Stimulated activated CD8-positive, alpha-beta memory T cell treated with anti-CD3 and anti-CD28 coated beads, Interleukin-2, amount 100 ng/mL, for 1 hour (primary cell): ENCODE measurements at regions not wholly inside any gene's neighbourhood (a gene's known extent, or its start where the extent isn't known, plus 50 kb on each side); places are given as distances from the start of the nearest gene placed in this dataset.
"Not testable (repeated sequence)": the region's sequence is repeated elsewhere in the genome, so short reads cannot be mapped to it uniquely, and the experiment has no call there.

Experiments used
- DNase-seq, 2 donors: peaks; one replicate each; pipeline ENCODE4 v3.0.0-alpha.2; 2020; ENCODE audit warnings: low read depth in 2 of 2

GRCh38 chr5:96483878-96484277, 50.8 kb upstream of the PCSK1 start:
- no peak for DNase-seq

GRCh38 chr5:96487859-96488258, 54.8 kb upstream of the PCSK1 start:
- no peak for DNase-seq

GRCh38 chr5:96489532-96489931, 56.5 kb upstream of the PCSK1 start:
- no peak for DNase-seq

GRCh38 chr5:96492459-96493047, 59.5 kb upstream of the PCSK1 start:
- no peak for DNase-seq

- no peak for DNase-seq
These were observed 60.3 kb upstream of the PCSK1 start for GRCh38 chr5:96493219-96493790.

GRCh38 chr5:96495412-96495811, 62.4 kb upstream of the PCSK1 start:
- not testable (repeated sequence) for DNase-seq

- not testable (repeated sequence) for DNase-seq
These were observed 64.0 kb upstream of the PCSK1 start for GRCh38 chr5:96497027-96497426.

- no peak for DNase-seq
These were observed 66.8 kb upstream of the PCSK1 start for GRCh38 chr5:96499753-96500345.

GRCh38 chr5:96501991-96502646, 69.1 kb upstream of the PCSK1 start:
- no peak for DNase-seq

GRCh38 chr5:96503501-96504236, 70.6 kb upstream of the PCSK1 start:
- no peak for DNase-seq

- no peak for DNase-seq
These were observed 73.3 kb upstream of the PCSK1 start for GRCh38 chr5:96506376-96506775.

GRCh38 chr5:96506866-96507527, 73.9 kb upstream of the PCSK1 start:
- DNase-seq = no peak

GRCh38 chr5:96509316-96509715, 76.3 kb upstream of the PCSK1 start:
- no peak for DNase-seq

- no peak for DNase-seq
These were observed 76.8 kb upstream of the PCSK1 start for GRCh38 chr5:96509721-96510350.

GRCh38 chr5:96516631-96517071, 83.6 kb upstream of the PCSK1 start:
- DNase-seq = no peak

GRCh38 chr5:96517295-96517694, 84.2 kb upstream of the PCSK1 start:
- no peak for DNase-seq

GRCh38 chr5:96520345-96520744, 87.3 kb upstream of the PCSK1 start:
- no peak for DNase-seq

- no peak for DNase-seq
These were observed 89.7 kb upstream of the PCSK1 start for GRCh38 chr5:96522635-96523355.

- DNase-seq = no peak
These were observed 95.0 kb upstream of the PCSK1 start for GRCh38 chr5:96527768-96528661.
